Stimulated activated naive B cell treated with anti-CD40 and anti-IgM and Interleukin-4, amounts not matched to agents 10 μg/mL and 1 μg/mL and 100 μg/mL, for 72 hours (primary cell): ENCODE measurements at regions not wholly inside any gene's neighbourhood (a gene's known extent, or its start where the extent isn't known, plus 50 kb on each side); places are given as distances from the start of the nearest gene placed in this dataset.
"Not testable (repeated sequence)": the region's sequence is repeated elsewhere in the genome, so short reads cannot be mapped to it uniquely, and the experiment has no call there.

ENCODE experiments used
- ATAC-seq, 2 donors: fragments of 150-1000 bp; cut with Tn5 transposase; replicated peaks; 2 replicates each; pipeline ENCODE4 v1.10.0; 2021; ENCODE audit warnings: moderate library complexity in 1 of 2
- DNase-seq: peaks from one replicate; pipeline ENCODE4 v3.0.0; 2021
- H3K27ac Mint-ChIP-seq: one replicate; pipeline ENCODE4 v1.8.0; 2022; ENCODE audit warnings: mild to moderate bottlenecking, mixed read lengths
- H3K27me3 Mint-ChIP-seq, 2 donors: one replicate each; pipeline ENCODE4 v1.8.0; 2022; ENCODE audit warnings: mixed read lengths in 2 of 2
- H3K36me3 Mint-ChIP-seq, 2 donors: one replicate each; pipeline ENCODE4 v1.8.0; 2022; ENCODE audit warnings: mixed read lengths in 2 of 2, mild to moderate bottlenecking in 1 of 2
- H3K4me1 Mint-ChIP-seq, 2 donors: one replicate each; pipeline ENCODE4 v1.8.0; 2022; ENCODE audit warnings: mixed read lengths in 2 of 2, mild to moderate bottlenecking in 1 of 2
- H3K4me3 Mint-ChIP-seq, 2 donors: one replicate each; pipeline ENCODE4 v1.8.0; 2022; ENCODE audit warnings: mild to moderate bottlenecking in 2 of 2, mixed read lengths in 2 of 2, moderate library complexity in 1 of 2
- H3K9me3 Mint-ChIP-seq, 2 donors: one replicate each; pipeline ENCODE4 v1.8.0; 2022; ENCODE audit warnings: mixed read lengths in 2 of 2, mild to moderate bottlenecking in 1 of 2

DNA sequence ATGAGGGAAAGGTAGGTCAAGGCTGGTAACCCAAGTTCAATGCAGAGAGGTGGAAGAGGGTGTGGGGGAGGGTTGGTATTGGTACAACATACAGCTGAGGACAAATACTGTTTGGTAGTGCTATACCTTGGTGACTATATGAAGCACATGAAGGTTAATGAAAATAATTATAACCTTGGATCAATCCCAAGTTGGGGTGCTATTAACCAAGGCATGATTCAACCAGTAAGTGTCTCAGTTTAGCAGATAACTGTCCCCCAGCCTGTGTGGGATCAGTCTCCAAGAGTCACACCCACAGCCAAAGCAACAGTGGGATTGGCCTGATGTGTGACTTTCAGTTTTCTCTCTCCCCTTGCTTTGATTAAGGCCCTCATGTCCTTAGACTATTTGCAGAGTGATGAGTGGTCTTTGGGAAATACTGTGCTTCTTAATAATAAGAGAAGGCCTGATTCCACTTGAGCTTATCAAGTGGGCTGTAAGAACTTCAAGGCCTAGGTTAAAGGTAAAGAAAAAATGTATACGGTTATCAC is 80.8 kb downstream of the EOMES start:
- no peak overlapping the region for H3K4me3 Mint-ChIP-seq
- no peaks in the 10 kb centered on the region for H3K9me3 Mint-ChIP-seq
- no peak overlapping the region for H3K27ac Mint-ChIP-seq
- no peaks in the 10 kb centered on the region for H3K27me3 Mint-ChIP-seq
- peaks cover 5 to 6% of the 10 kb centered on the region in 2 donors for H3K4me1 Mint-ChIP-seq
- DNase-seq, result no peak
- ATAC-seq, result no peak
- H3K36me3 Mint-ChIP-seq, result no peaks in the 10 kb centered on the region

DNA sequence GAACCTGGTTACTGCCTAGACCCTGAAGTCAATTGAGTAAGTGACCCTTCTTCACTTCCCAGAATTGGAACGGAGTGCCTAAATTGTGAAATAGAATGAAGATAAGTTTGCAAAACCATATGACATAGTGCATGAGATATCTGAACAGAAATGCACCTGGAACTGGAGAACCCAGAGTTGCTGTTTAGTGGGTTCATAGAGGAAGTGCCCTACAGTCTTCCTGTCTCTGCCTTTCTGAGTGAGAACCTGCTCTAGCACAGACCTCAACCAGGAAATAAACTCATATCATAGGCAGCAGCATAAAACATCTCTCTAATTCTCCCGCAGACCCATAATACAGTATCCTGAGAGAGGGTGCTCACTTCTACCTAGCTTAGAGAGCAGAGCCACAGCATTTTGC is 82.9 kb downstream of the EOMES start:
- Mint-ChIP-seq H3K36me3 (no peaks in the 10 kb centered on the region), H3K4me1 (peaks cover 5 to 6% of the 10 kb centered on the region in 2 donors), H3K27ac (peak overlapping the region; percentile 56), H3K4me3 (no peak overlapping the region), H3K9me3 (no peaks in the 10 kb centered on the region), H3K27me3 (no peaks in the 10 kb centered on the region)
- peak; percentile 44 to 59 for ATAC-seq
- no peak for DNase-seq

DNA sequence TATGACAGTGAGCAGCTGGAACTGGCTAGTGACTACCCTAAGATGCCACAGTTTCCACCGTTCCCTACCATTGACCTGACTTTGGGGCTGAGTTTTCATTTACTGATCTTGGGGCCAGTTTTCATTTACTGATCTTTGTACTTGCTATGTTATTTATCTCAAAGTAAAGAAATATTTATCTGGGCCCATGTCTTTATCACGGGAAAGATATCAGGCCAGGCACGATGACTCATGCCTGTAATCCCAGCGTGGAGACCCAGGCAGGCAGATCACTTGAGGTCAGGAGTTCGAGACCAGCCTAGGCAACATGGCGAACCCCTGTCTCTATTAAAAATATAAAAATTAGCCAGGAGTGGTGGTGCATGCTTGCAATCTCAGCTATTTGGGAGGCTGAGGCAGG is 83.5 kb downstream of the EOMES start:
- H3K27me3 Mint-ChIP-seq, result no peaks in the 10 kb centered on the region
- peaks cover 5 to 8% of the 10 kb centered on the region in 2 donors for H3K4me1 Mint-ChIP-seq
- H3K27ac Mint-ChIP-seq, result no peak overlapping the region
- no peaks in the 10 kb centered on the region for H3K36me3 Mint-ChIP-seq
- DNase-seq, result no peak
- ATAC-seq, result no peak
- H3K4me3 Mint-ChIP-seq, result no peak overlapping the region
- no peaks in the 10 kb centered on the region for H3K9me3 Mint-ChIP-seq

DNA sequence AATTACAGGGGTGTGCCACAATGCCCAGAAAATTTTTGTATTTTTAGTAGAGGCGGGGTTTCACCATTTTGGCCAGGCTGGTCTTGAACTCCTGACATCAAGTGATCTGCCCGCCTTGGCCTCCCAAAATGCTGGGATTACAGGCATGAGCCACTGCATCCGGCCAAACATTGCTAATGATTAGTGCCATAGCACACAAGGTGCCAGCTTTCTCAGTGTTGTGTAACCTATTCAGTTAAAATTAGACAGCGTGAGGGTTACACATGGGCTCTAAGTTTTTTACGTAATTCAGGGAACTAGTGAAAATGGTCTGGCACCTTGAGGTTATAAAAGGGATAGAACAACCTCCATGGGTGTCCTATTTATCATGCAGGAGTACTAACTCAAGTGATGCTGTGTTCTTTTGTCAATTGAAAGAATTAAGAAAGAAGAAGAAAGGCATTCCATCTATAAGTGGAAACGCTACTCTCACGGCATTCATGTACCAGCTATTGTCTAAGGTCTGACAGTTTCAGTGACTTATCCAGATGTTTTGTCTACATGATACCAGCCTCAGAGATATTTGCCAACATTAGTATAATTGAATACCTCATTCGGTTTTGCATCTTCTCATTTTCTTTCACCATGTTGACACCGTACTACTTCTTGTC is 84.7 kb downstream of the EOMES start:
- DNase-seq, result no peak
- Mint-ChIP-seq H3K27me3 (peaks cover 0 to 5% of the 10 kb centered on the region in 2 donors), H3K4me3 (no peak overlapping the region), H3K36me3 (no peaks in the 10 kb centered on the region), H3K27ac (no peak overlapping the region), H3K4me1 (peaks cover 12 to 17% of the 10 kb centered on the region in 2 donors), H3K9me3 (no peaks in the 10 kb centered on the region)
- ATAC-seq, result no peak

DNA sequence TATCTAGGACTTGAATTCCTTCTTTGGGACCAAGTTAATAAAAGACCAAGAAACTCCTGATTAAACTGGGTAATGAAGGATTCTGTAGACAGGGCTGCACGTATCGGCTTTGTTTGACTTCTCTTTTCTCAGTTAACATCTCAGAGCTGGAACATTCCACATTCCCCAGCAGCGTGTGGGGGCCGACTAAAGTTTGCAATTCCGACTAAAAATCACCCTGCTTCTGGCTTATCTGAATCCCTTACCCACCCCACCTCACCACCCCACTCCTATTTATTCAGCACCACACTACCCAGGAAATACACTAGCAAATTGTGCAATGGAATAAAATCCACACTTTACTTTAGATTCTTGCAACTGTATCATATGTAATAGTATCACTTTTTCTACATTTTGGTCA is 87.1 kb downstream of the EOMES start:
- not testable (repeated sequence) for H3K27ac Mint-ChIP-seq, ATAC-seq, H3K27me3 Mint-ChIP-seq, H3K9me3 Mint-ChIP-seq, H3K4me3 Mint-ChIP-seq, H3K36me3 Mint-ChIP-seq, DNase-seq
- peaks cover 13 to 23% of the 10 kb centered on the region in 2 donors for H3K4me1 Mint-ChIP-seq

GRCh38 chr3:27633224-27633545 is 88.9 kb downstream of the EOMES start:
- ATAC-seq, result peak; percentile 15 to 32
- Mint-ChIP-seq H3K27me3 (peaks cover 0 to 5% of the 10 kb centered on the region in 2 donors), H3K36me3 (no peaks in the 10 kb centered on the region), H3K4me3 (peak overlapping the region; percentile 86 to 90), H3K9me3 (no peaks in the 10 kb centered on the region), H3K27ac (peak overlapping the region; percentile 39), H3K4me1 (peaks cover 8 to 17% of the 10 kb centered on the region in 2 donors)
- no peak for DNase-seq

- peak overlapping the region; percentile 86 to 90 for H3K4me3 Mint-ChIP-seq
- DNase-seq (peak; percentile 48), ATAC-seq (peak; percentile 92 to 93)
- H3K4me1 Mint-ChIP-seq, result peaks cover 8 to 23% of the 10 kb centered on the region in 2 donors
- H3K36me3 Mint-ChIP-seq, result no peaks in the 10 kb centered on the region
- no peaks in the 10 kb centered on the region for H3K9me3 Mint-ChIP-seq
- H3K27ac Mint-ChIP-seq, result peak overlapping the region; percentile 87
- H3K27me3 Mint-ChIP-seq, result peaks cover 0 to 5% of the 10 kb centered on the region in 2 donors
Measured at GRCh38 chr3:27632431-27633223, 89.5 kb downstream of the EOMES start.

DNA sequence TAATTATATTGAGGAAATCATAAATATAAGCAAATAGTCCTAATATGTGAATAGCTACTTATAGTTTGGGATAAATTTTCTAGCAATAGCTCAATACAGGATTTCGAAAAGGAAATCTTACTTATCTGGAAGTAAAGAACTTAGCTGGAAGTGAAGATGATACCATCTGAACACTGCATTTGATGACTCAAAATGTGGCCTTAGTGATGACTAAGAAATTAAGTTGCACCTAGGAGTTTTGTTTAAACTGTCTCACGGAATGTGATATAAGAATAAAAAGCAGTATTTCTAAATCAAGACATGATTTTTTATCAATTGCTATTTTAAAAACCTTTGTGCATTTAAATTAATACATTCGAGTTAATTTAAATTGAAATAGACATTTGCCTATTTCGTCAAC is 91.2 kb downstream of the EOMES start:
- ATAC-seq, result no peak
- no peak overlapping the region for H3K4me3 Mint-ChIP-seq
- no peaks in the 10 kb centered on the region for H3K9me3 Mint-ChIP-seq
- peaks cover 0 to 9% of the 10 kb centered on the region in 2 donors for H3K27me3 Mint-ChIP-seq
- H3K27ac Mint-ChIP-seq, result no peak overlapping the region
- DNase-seq, result no peak
- no peaks in the 10 kb centered on the region for H3K36me3 Mint-ChIP-seq
- peaks cover 8 to 25% of the 10 kb centered on the region in 2 donors for H3K4me1 Mint-ChIP-seq

DNA sequence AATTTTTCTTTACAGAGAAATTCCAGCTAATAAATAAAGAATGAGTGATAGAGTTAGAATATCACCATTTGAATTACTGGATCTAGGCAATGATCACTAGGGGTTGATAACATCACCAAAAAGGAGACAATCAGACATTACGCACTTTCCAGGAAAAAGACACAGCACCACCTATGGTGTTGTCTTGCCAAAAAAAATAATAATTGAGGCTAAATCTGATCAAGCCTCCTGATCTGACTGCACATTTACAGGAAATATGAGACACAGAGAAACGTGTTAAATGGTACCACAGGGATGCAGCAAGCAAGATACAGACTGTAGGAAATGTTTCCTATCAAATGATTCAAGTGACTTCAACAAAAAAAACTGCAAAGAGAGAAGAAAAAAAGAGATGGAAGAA is 92.8 kb downstream of the EOMES start:
- Mint-ChIP-seq H3K27me3 (peaks cover 0 to 9% of the 10 kb centered on the region in 2 donors), H3K4me3 (no peak overlapping the region)

DNA sequence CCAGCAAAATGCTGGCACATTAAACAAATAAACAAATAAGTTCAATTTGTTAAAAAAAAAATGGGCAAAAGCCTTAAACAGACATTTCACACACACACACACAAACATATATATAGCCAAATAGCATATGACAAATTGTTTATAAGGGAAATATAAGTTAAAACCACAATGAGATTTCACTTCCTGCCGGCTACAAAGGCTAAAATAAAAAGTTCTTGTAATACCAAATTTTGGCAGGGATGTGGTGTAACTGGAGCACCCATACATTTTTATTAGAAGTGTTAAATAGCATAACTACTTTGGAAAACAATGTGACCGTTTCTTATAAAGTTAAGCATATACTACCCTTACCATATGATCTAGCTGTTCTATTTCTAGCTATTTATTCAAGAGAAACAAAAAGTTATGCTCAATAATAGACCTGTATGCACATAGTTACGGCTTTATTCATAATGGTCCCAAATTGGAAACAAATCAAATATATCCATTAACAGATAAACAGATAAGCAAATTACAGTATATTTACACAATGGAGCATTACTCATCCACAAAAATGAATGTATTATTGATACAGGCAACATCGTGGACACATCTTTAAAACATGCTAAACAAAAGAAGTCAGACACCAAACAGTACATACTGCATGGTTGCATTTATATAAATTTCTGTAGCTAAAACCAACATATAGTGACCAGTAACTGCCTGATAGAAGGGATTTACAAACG is 93.9 kb downstream of the EOMES start:
- H3K36me3 Mint-ChIP-seq, result no peaks in the 10 kb centered on the region
- DNase-seq, result no peak
- H3K4me1 Mint-ChIP-seq, result peaks cover 5 to 19% of the 10 kb centered on the region in 2 donors
- no peak overlapping the region for H3K27ac Mint-ChIP-seq
- H3K27me3 Mint-ChIP-seq, result peaks cover 0 to 8% of the 10 kb centered on the region in 2 donors
- no peaks in the 10 kb centered on the region for H3K9me3 Mint-ChIP-seq
- H3K4me3 Mint-ChIP-seq, result no peak overlapping the region
- ATAC-seq, result no peak

More for the DNA sequence above, 92.8 kb downstream of the EOMES start:
- H3K9me3 Mint-ChIP-seq, result no peaks in the 10 kb centered on the region
- ATAC-seq (no peak), DNase-seq (no peak)
- no peaks in the 10 kb centered on the region for H3K36me3 Mint-ChIP-seq
- peaks cover 8 to 25% of the 10 kb centered on the region in 2 donors for H3K4me1 Mint-ChIP-seq
- no peak overlapping the region for H3K27ac Mint-ChIP-seq

GRCh38 chr3:27626596-27627118 is 95.5 kb downstream of the EOMES start:
- no peaks in the 10 kb centered on the region for H3K9me3 Mint-ChIP-seq
- no peaks in the 10 kb centered on the region for H3K36me3 Mint-ChIP-seq
- peak overlapping the region; percentile 75 for H3K27ac Mint-ChIP-seq
- peaks cover 1 to 14% of the 10 kb centered on the region in 2 donors for H3K4me1 Mint-ChIP-seq
- H3K27me3 Mint-ChIP-seq, result peaks cover 0 to 4% of the 10 kb centered on the region in 2 donors
- DNase-seq, result no peak
- H3K4me3 Mint-ChIP-seq, result no peak overlapping the region
- ATAC-seq, result no peak

- Mint-ChIP-seq H3K9me3 (no peaks in the 10 kb centered on the region), H3K27ac (no peak overlapping the region), H3K4me1 (peaks cover 0 to 9% of the 10 kb centered on the region in 2 donors), H3K27me3 (peaks cover 0 to 4% of the 10 kb centered on the region in 2 donors), H3K36me3 (no peaks in the 10 kb centered on the region), H3K4me3 (no peak overlapping the region)
- DNase-seq (no peak), ATAC-seq (no peak)
Measured at GRCh38 chr3:27625864-27626263, 96.3 kb downstream of the EOMES start.

DNA sequence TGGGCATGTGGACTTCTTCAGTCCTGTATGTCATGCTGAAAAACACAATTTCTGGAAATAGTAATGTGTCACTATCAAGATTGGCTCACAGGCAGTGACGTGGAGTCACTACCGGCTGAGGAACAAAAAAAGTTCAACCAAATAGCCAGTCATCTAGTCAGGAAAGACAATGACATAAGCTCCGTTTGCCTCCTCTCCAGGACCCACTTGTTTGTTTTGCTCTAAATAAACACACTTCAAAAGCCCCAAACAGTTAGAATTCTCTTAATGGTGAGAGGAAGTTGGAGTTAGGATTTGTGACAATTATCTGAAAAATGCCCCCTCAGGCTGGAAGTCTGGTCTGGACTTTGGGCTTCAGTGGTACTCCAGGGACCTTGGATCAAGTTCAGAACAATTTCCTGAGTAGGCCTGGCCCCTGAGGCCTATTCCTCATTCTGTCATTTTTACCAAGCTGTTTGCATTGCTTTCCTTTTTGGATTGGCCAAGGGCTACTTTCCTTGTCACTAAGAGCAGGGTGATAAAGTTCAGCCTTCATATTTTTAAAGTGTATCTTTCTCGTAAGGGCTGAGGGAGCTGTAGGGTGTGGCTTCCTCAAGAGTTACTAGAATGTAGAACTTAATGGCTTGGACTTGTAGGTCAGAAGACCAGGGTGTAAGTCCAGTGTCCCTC is 98.9 kb downstream of the EOMES start:
- Mint-ChIP-seq H3K4me1 (peaks cover 0 to 8% of the 10 kb centered on the region in 2 donors), H3K27ac (no peak overlapping the region), H3K36me3 (no peaks in the 10 kb centered on the region), H3K9me3 (no peaks in the 10 kb centered on the region), H3K27me3 (peaks cover 0 to 4% of the 10 kb centered on the region in 2 donors), H3K4me3 (no peak overlapping the region)
- ATAC-seq (no peak), DNase-seq (no peak)

DNA sequence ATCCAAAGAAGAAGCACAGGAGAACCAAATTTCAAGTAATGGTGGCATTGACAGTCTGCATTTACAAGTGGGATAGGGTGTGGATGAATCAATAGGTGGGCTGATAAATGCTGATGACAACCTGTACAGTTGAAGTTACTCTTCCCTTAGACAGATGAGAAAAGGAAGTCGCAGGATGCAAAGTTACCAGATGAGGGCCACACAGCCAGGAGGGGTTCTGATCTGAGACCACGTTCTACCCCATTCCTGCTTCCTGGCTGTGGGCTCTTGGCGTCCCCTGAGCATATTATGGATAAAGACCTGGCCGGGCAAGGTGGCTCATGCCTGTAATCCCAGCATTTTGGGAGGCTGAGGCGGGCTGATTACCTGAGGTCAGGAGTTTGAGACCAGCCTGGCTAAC is 104.6 kb downstream of the EOMES start:
- peaks cover 7 to 15% of the 10 kb centered on the region in 2 donors for H3K4me1 Mint-ChIP-seq
- peaks cover 0 to 9% of the 10 kb centered on the region in 2 donors for H3K9me3 Mint-ChIP-seq
- peaks cover 10 to 12% of the 10 kb centered on the region in 2 donors for H3K36me3 Mint-ChIP-seq
- no peaks in the 10 kb centered on the region for H3K27me3 Mint-ChIP-seq
- H3K27ac Mint-ChIP-seq, result no peak overlapping the region
- DNase-seq (no peak), ATAC-seq (no peak)
- H3K4me3 Mint-ChIP-seq, result no peak overlapping the region
